Globus pallidus (tissue), 1 donor: ENCODE measurements at regions not wholly inside any gene's neighbourhood (a gene's known extent, or its start where the extent isn't known, plus 50 kb on each side); places are given as distances from the start of the nearest gene placed in this dataset.

Experiments
- DNase-seq: peaks from one replicate; pipeline ENCODE4 v3.0.0-alpha.2; 2015; ENCODE audit warnings: low spot score

GRCh38 chr5:5588887-5589826 lies 166.7 kb downstream of the ICE1 start:
- DNase-seq = no peak

GRCh38 chr5:5588386-5588785 lies 165.9 kb downstream of the ICE1 start:
- DNase-seq = no peak

- no peak for DNase-seq
Observed at GRCh38 chr5:5587474-5587873, 165.0 kb downstream of the ICE1 start.

GRCh38 chr5:5586721-5587120 lies 164.2 kb downstream of the ICE1 start:
- DNase-seq = no peak

GRCh38 chr5:5585751-5586341 lies 163.4 kb downstream of the ICE1 start:
- no peak for DNase-seq

- DNase-seq = no peak
Observed at GRCh38 chr5:5584751-5585150, 162.3 kb downstream of the ICE1 start.

- no peak for DNase-seq
Observed at GRCh38 chr5:5584236-5584745, 161.8 kb downstream of the ICE1 start.

GRCh38 chr5:5583832-5584231 lies 161.4 kb downstream of the ICE1 start:
- no peak for DNase-seq

- no peak for DNase-seq
Observed at GRCh38 chr5:5583023-5583765, 160.7 kb downstream of the ICE1 start.

GRCh38 chr5:5581080-5581479 lies 158.6 kb downstream of the ICE1 start:
- DNase-seq = no peak

GRCh38 chr5:5576744-5577143 lies 154.3 kb downstream of the ICE1 start:
- DNase-seq = no peak

GRCh38 chr5:5575461-5575860 lies 153.0 kb downstream of the ICE1 start:
- no peak for DNase-seq

GRCh38 chr5:5573798-5574380 lies 151.4 kb downstream of the ICE1 start:
- DNase-seq = no peak

GRCh38 chr5:5572976-5573797 lies 150.7 kb downstream of the ICE1 start:
- DNase-seq = no peak

GRCh38 chr5:5572010-5572865 lies 149.8 kb downstream of the ICE1 start:
- no peak for DNase-seq

- DNase-seq = no peak
Observed at GRCh38 chr5:5570646-5571045, 148.2 kb downstream of the ICE1 start.

- DNase-seq = no peak
Observed at GRCh38 chr5:5564898-5565297, 142.4 kb downstream of the ICE1 start.

- DNase-seq = no peak
Observed at GRCh38 chr5:5560016-5560415, 137.5 kb downstream of the ICE1 start.

- no peak for DNase-seq
Observed at GRCh38 chr5:5558638-5559527, 136.4 kb downstream of the ICE1 start.
